Bronchial epithelial cell (primary cell): ENCODE measurements at regions not wholly inside any gene's neighbourhood (a gene's known extent, or its start where the extent isn't known, plus 50 kb on each side); places are given as distances from the start of the nearest gene placed in this dataset.

Source experiments
- DNase-seq: peaks from one replicate; pipeline ENCODE4 v3.0.0-alpha.2; 2010; ENCODE audit warnings: low read depth
- FAIRE-seq: peaks from 2 replicates; lab custom pipeline; 2011; peaks lifted over from hg19 to GRCh38; lab: Jason Lieb, UNC
- H3K27me3 ChIP-seq: 2 replicates; pipeline ENCODE4 v1.5.1; 2011; ENCODE audit warnings: low read length; ENCODE audit not compliant: control insufficient read depth, insufficient read depth
- H3K36me3 ChIP-seq: 2 replicates; pipeline ENCODE4 v1.5.1; 2011; ENCODE audit warnings: low read length; ENCODE audit not compliant: control insufficient read depth, insufficient read depth
- H3K4me3 ChIP-seq: 2 replicates; pipeline ENCODE4 v1.5.1; 2011; ENCODE audit warnings: mild to moderate bottlenecking, low read depth, low read length, control low read depth
- TF ChIP-seq, protein P1 (sequence below): IDR thresholded peaks from 2 replicates; pipeline ENCODE4 v1.5.1; 2011; ENCODE audit warnings: mild to moderate bottlenecking, moderate library complexity, low read length, control low read depth, inconsistent platforms; ENCODE audit not compliant: insufficient read depth, severe bottlenecking

DNA sequence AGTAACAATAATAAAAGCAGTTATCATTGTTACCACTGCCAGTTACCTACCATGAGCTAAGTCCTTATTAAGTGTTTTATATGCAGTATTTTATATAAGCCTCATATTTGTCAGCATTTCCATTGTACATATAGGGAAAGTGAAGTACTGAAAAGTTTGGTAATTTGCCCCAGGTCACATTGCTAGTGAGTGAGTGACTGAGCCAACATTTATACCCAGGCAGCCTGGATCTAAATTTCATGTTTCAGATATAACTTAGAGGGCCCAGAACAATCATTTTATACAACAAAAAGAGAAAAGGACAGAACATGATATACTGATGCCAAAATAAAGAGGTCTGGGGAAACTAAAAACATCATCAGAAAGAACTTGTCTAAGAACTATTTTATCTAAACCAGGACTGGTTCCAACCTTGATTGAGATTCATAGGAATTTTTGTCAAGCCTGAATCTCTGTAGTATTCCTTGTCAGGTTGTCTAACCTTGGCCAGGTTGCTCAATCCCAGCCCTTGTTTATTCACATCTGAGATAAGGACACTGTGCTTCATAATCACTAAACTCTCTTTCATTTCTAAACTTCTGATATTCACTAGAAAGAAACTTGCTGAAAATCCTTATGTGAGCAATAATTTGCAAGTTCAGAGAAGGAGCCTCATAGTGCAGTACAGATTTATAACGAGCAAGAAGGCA lies 308.2 kb downstream of the IPMK start:
- FAIRE-seq = no peak
- TF ChIP-seq, protein P1, sequence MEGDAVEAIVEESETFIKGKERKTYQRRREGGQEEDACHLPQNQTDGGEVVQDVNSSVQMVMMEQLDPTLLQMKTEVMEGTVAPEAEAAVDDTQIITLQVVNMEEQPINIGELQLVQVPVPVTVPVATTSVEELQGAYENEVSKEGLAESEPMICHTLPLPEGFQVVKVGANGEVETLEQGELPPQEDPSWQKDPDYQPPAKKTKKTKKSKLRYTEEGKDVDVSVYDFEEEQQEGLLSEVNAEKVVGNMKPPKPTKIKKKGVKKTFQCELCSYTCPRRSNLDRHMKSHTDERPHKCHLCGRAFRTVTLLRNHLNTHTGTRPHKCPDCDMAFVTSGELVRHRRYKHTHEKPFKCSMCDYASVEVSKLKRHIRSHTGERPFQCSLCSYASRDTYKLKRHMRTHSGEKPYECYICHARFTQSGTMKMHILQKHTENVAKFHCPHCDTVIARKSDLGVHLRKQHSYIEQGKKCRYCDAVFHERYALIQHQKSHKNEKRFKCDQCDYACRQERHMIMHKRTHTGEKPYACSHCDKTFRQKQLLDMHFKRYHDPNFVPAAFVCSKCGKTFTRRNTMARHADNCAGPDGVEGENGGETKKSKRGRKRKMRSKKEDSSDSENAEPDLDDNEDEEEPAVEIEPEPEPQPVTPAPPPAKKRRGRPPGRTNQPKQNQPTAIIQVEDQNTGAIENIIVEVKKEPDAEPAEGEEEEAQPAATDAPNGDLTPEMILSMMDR = no peak
- no peak overlapping the region for H3K4me3 ChIP-seq
- H3K27me3 ChIP-seq = no peaks in the 10 kb centered on the region
- H3K36me3 ChIP-seq = no peaks in the 10 kb centered on the region
- DNase-seq = no peak

DNA sequence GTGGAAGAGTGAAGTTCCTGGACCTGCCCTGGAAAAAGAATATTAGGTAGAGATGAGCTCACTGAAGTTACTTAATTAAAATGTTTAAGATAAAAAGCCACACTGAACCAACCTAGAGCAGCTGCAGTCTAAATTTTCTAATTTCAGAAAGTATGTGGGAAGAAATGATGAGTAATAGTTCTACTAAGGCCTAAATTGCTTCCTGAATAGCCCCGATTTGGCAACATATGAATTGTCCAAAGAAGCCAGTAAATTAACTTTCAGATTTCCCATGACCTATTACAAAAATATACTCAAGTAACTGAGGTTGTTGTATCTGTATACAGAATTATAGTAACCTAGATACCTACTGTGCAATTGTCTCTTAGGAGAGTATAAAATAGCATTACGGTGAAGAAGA lies 312.6 kb downstream of the IPMK start:
- DNase-seq (no peak), FAIRE-seq (no peak)
- no peaks in the 10 kb centered on the region for H3K27me3 ChIP-seq
- H3K36me3 ChIP-seq = no peaks in the 10 kb centered on the region
- H3K4me3 ChIP-seq = no peak overlapping the region
- TF ChIP-seq, protein P1 = no peak

DNA sequence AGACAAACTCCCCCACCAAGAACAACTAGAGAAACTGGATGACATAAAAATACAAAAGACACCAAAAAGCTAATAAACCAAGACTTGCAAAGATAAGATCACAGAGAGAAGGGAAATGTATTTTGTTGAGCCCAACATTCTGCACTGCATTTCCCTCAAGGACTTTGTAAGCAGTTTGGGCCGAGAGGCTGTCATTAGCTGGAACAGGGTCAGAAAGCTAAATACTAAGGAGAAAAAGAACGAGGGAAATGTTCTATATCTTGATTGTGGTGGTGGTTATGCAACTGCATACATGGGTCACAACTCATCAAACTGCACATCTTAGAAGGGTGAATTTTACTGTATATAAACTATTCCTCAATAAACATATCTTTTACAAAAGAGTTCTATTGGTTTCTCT lies 315.0 kb downstream of the IPMK start:
- no peak for DNase-seq
- TF ChIP-seq, protein P1 = no peak
- FAIRE-seq = no peak
- no peaks in the 10 kb centered on the region for H3K36me3 ChIP-seq
- H3K27me3 ChIP-seq = no peaks in the 10 kb centered on the region
- H3K4me3 ChIP-seq = no peak overlapping the region

DNA sequence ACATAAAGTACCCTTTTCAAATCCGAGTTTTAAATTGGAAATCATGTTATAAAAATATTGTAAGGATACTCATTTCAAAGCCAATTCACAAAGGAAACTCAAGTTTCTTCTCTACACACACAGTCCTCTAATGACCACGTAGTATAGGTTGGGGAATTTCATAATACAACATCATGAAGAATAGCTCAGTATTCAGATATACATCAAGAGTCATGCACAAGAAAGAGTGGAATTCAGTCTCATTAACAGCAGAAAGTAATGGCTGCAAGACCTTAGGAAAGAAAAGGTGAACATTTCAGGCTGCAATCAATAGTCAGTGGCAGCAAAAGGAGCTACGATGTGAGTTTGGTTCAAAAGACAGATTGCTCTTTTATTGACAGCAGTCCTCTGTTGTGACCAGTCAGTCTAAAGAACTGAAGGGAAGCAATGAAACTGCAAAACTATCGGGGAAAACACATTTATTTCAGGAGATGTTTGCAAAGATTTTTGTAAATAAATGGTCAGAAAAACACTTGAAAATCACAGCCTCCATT lies 317.2 kb downstream of the IPMK start:
- Histone ChIP-seq H3K27me3 (no peaks in the 10 kb centered on the region), H3K36me3 (no peaks in the 10 kb centered on the region), H3K4me3 (no peak overlapping the region)
- no peak for FAIRE-seq
- DNase-seq = no peak
- TF ChIP-seq, protein P1 = no peak

DNA sequence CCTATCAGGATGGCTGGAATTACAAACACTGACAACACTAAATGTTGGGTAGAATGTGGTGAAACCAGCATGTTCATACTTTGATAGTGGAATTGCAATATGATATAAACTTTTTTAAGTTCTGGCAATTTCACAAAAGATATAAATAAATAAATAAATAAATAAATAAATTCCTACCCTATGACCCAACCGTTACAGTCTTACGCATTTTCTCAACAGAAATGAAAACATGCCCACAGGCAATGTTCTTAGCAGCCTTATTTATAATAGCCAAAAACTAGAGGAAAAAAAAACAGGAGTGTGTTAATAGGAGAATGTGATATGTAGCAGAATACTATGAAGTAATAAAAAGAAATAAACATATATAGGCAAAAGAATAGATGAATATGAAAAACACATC lies 318.9 kb downstream of the IPMK start:
- DNase-seq (no peak), FAIRE-seq (no peak)
- no peak overlapping the region for H3K4me3 ChIP-seq
- TF ChIP-seq, protein P1 = no peak
- no peaks in the 10 kb centered on the region for H3K36me3 ChIP-seq
- H3K27me3 ChIP-seq = no peaks in the 10 kb centered on the region

DNA sequence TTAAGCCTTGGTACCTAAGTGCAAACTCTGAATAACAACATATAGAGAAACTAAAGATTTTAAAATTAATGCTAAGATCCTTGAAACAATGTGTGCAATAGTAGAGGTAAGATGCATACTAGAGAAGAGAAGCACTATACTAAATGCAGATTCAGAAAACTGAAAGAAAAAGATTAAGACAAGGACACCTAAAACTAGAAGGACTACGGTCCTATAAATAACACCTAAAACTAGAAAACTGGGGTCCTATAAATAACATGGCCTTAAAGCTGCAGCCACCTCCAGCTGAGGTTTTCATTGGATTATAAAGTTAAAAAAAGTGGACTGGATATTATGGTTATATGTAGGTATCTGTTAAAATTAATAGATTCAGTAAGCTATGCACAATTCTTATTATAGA lies 320.9 kb downstream of the IPMK start:
- FAIRE-seq = no peak
- no peak overlapping the region for H3K4me3 ChIP-seq
- H3K27me3 ChIP-seq = no peaks in the 10 kb centered on the region
- TF ChIP-seq, protein P1 = no peak
- H3K36me3 ChIP-seq = no peaks in the 10 kb centered on the region
- DNase-seq = no peak
